Trophoblast cell (in vitro differentiated cells and primary cell): ENCODE measurements at regions not wholly inside any gene's neighbourhood (a gene's known extent, or its start where the extent isn't known, plus 50 kb on each side); places are given as distances from the start of the nearest gene placed in this dataset.

Experiments
- DNase-seq, 2 donors: peaks; one replicate each; pipeline ENCODE4 v3.0.0-alpha.2; 2016
- H2AFZ ChIP-seq: 2 replicates; pipeline ENCODE4 v1.6.1; 2013; ENCODE audit warnings: low read length, moderate library complexity, mild to moderate bottlenecking; ENCODE audit not compliant: insufficient read depth, poor library complexity
- H2AK5ac ChIP-seq: 2 replicates; pipeline ENCODE4 v1.6.1; 2013; ENCODE audit warnings: mild to moderate bottlenecking, low read length
- H2BK120ac ChIP-seq: 2 replicates; pipeline ENCODE4 v1.6.1; 2013; ENCODE audit warnings: low read length, mild to moderate bottlenecking, moderate library complexity; ENCODE audit not compliant: insufficient read depth, poor library complexity
- H2BK12ac ChIP-seq: 2 replicates; pipeline ENCODE4 v1.6.1; 2013; ENCODE audit warnings: mild to moderate bottlenecking, low read length, moderate library complexity
- H2BK5ac ChIP-seq: 2 replicates; pipeline ENCODE4 v1.6.1; 2013; ENCODE audit warnings: low read length, low read depth, moderate library complexity, mild to moderate bottlenecking; ENCODE audit not compliant: poor library complexity
- H3K14ac ChIP-seq: 2 replicates; pipeline ENCODE4 v1.6.1; 2013; ENCODE audit warnings: mild to moderate bottlenecking, low read length
- H3K18ac ChIP-seq: 2 replicates; pipeline ENCODE4 v1.6.1; 2013; ENCODE audit warnings: mild to moderate bottlenecking, low read length
- H3K23ac ChIP-seq: 2 replicates; pipeline ENCODE4 v1.6.1; 2013; ENCODE audit warnings: low read length
- H3K27ac ChIP-seq: 2 replicates; pipeline ENCODE4 v1.5.1; 2013; ENCODE audit warnings: low read depth, mild to moderate bottlenecking, inconsistent platforms, low read length, moderate library complexity
- H3K27me3 ChIP-seq: 2 replicates; pipeline ENCODE4 v1.6.1; 2013; ENCODE audit warnings: inconsistent platforms, mild to moderate bottlenecking, low read length, moderate library complexity; ENCODE audit not compliant: insufficient read depth
- H3K36me3 ChIP-seq, 2 experiments: 1 replicate in 1 of 2; 2 replicates in 1 of 2; pipeline ENCODE4 v1.6.1; 2013; ENCODE audit warnings: low read length in 2 of 2, mild to moderate bottlenecking in 2 of 2, moderate library complexity in 1 of 2; ENCODE audit not compliant: insufficient read depth in 2 of 2, control insufficient read depth in 1 of 2
- H3K4ac ChIP-seq: 2 replicates; pipeline ENCODE4 v1.6.1; 2013; ENCODE audit warnings: low read depth, mild to moderate bottlenecking, low read length, moderate library complexity
- H3K4me1 ChIP-seq, 2 experiments: 1 replicate in 1 of 2; 2 replicates in 1 of 2; pipeline ENCODE4 v1.6.1; 2013; ENCODE audit warnings: low read length in 2 of 2, mild to moderate bottlenecking in 2 of 2, moderate library complexity in 1 of 2; ENCODE audit not compliant: insufficient read depth in 2 of 2, control insufficient read depth in 1 of 2
- H3K4me2 ChIP-seq: 2 replicates; pipeline ENCODE4 v1.6.1; 2013; ENCODE audit warnings: inconsistent platforms, mild to moderate bottlenecking, low read length, moderate library complexity
- H3K4me3 ChIP-seq: 2 replicates; pipeline ENCODE4 v1.5.1; 2013; ENCODE audit warnings: mild to moderate bottlenecking, low read depth, low read length, inconsistent platforms
- H3K79me1 ChIP-seq: one replicate; pipeline ENCODE4 v1.6.1; 2013; ENCODE audit warnings: low read length
- H3K79me2 ChIP-seq: 2 replicates; pipeline ENCODE4 v1.6.1; 2013; ENCODE audit warnings: low read length, mild to moderate bottlenecking; ENCODE audit not compliant: control insufficient read depth, insufficient read depth, poor library complexity
- H3K9ac ChIP-seq: 2 replicates; pipeline ENCODE4 v1.6.1; 2013; ENCODE audit warnings: mild to moderate bottlenecking, low read length
- H3K9me3 ChIP-seq: 2 replicates; pipeline ENCODE4 v1.6.1; 2013; ENCODE audit warnings: low read depth, mild to moderate bottlenecking, control low read depth, inconsistent platforms, low read length; ENCODE audit not compliant: insufficient read depth
- H4K12ac ChIP-seq: 2 replicates; pipeline ENCODE4 v1.6.1; 2013; ENCODE audit warnings: low read depth, mild to moderate bottlenecking, low read length, moderate library complexity
- H4K8ac ChIP-seq: 2 replicates; pipeline ENCODE4 v1.6.1; 2013; ENCODE audit warnings: low read depth, mild to moderate bottlenecking, low read length, moderate library complexity
- H4K91ac ChIP-seq: one replicate; pipeline ENCODE4 v1.6.1; 2013; ENCODE audit warnings: low read depth, mild to moderate bottlenecking, low read length, moderate library complexity
- WGBS: extraction: QIAGEN DNeasy Blood & Tissue Kit; methylation state at CpG from one replicate; pipeline ENCODE4 v1.1.7; 2013; ENCODE audit warnings: missing lambda C conversion rate; ENCODE audit not compliant: insufficient read length, insufficient coverage; ENCODE audit errors: extremely low coverage; 5-methylcytosine and 5-hydroxymethylcytosine counted together

GRCh38 chr1:29415156-29415830, 179.0 kb downstream of the PTPRU start:
- no CpG with 5 or more reads among the region's 9 CpGs for WGBS
- no peak overlapping the region for H4K8ac ChIP-seq
- H3K27ac ChIP-seq = no peak overlapping the region
- no peak overlapping the region for H4K12ac ChIP-seq
- no peak overlapping the region for H2BK12ac ChIP-seq
- H3K4me1 ChIP-seq = no peaks in the 10 kb centered on the region
- H2AK5ac ChIP-seq = no peak overlapping the region
- H3K9ac ChIP-seq = no peak overlapping the region
- H3K79me2 ChIP-seq = no peaks in the 10 kb centered on the region
- no peak overlapping the region for H2BK120ac ChIP-seq
- peaks cover 1% of the 10 kb centered on the region for H3K9me3 ChIP-seq
- no peak overlapping the region for H3K14ac ChIP-seq
- no peak overlapping the region for H2BK5ac ChIP-seq
- H3K18ac ChIP-seq = no peak overlapping the region
- H3K4me3 ChIP-seq = no peak overlapping the region
- H3K27me3 ChIP-seq = no peaks in the 10 kb centered on the region
- no peak overlapping the region for H4K91ac ChIP-seq
- no peak for DNase-seq
- H3K23ac ChIP-seq = no peak overlapping the region
- no peaks in the 10 kb centered on the region for H3K79me1 ChIP-seq
- no peak overlapping the region for H3K4ac ChIP-seq
- no peak overlapping the region for H3K4me2 ChIP-seq
- no peaks in the 10 kb centered on the region for H3K36me3 ChIP-seq
- H2AFZ ChIP-seq = no peak overlapping the region

DNA sequence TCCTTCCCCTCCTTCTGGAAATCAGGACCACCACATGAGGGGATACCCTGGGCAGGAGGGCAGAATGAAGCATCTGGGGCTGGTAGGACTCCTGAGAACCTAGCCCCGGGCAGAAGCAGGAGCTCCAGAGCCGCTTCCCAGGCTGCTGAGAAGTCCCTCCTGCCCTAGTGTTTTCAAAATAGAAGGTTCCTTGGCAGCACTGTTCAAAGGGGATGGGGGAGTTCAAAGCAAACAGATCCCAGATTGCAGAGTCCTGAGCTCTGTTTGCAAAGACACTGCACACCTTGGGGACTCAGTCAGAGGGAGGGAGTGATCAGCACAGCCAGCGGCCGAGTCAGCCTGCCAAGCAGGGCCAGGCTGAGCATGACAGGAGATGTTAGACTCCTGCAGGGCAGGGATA, 177.8 kb downstream of the PTPRU start:
- Histone ChIP-seq H4K91ac (no peak overlapping the region), H3K4me2 (no peak overlapping the region), H3K27ac (no peak overlapping the region), H3K9ac (no peak overlapping the region), H2AFZ (no peak overlapping the region), H2BK120ac (no peak overlapping the region), H3K23ac (no peak overlapping the region), H3K14ac (no peak overlapping the region), H2AK5ac (no peak overlapping the region), H3K79me1 (no peaks in the 10 kb centered on the region), H3K27me3 (no peaks in the 10 kb centered on the region), H3K36me3 (no peaks in the 10 kb centered on the region), H3K79me2 (no peaks in the 10 kb centered on the region), H3K4me3 (no peak overlapping the region), H3K9me3 (peaks cover 1% of the 10 kb centered on the region), H4K12ac (no peak overlapping the region), H4K8ac (no peak overlapping the region), H2BK12ac (no peak overlapping the region), H2BK5ac (no peak overlapping the region), H3K4ac (no peak overlapping the region), H3K4me1 (no peaks in the 10 kb centered on the region), H3K18ac (no peak overlapping the region)
- WGBS = no CpG with 5 or more reads among the region's 4 CpGs
- DNase-seq = no peak

GRCh38 chr1:29413661-29414060, 177.3 kb downstream of the PTPRU start:
- Histone ChIP-seq H2AK5ac (no peak overlapping the region), H3K4ac (no peak overlapping the region), H4K91ac (no peak overlapping the region), H3K36me3 (no peaks in the 10 kb centered on the region), H4K8ac (no peak overlapping the region), H3K23ac (no peak overlapping the region), H4K12ac (no peak overlapping the region), H3K9me3 (peaks cover 1% of the 10 kb centered on the region), H3K79me1 (no peaks in the 10 kb centered on the region), H2BK12ac (no peak overlapping the region), H2BK5ac (no peak overlapping the region), H3K27me3 (no peaks in the 10 kb centered on the region), H2BK120ac (no peak overlapping the region), H3K79me2 (no peaks in the 10 kb centered on the region), H3K9ac (no peak overlapping the region), H3K4me3 (no peak overlapping the region), H3K27ac (no peak overlapping the region), H3K14ac (no peak overlapping the region), H3K4me1 (no peaks in the 10 kb centered on the region), H3K4me2 (no peak overlapping the region), H3K18ac (no peak overlapping the region), H2AFZ (no peak overlapping the region)
- WGBS = no CpG with 5 or more reads among the region's 10 CpGs
- DNase-seq = no peak

- no peak overlapping the region for H4K8ac ChIP-seq
- H3K4me1 ChIP-seq = no peaks in the 10 kb centered on the region
- H2BK120ac ChIP-seq = no peak overlapping the region
- H3K4me2 ChIP-seq = no peak overlapping the region
- H3K9ac ChIP-seq = no peak overlapping the region
- no peak overlapping the region for H3K4ac ChIP-seq
- WGBS = no CpG with 5 or more reads among the region's 6 CpGs
- H3K4me3 ChIP-seq = no peak overlapping the region
- no peak overlapping the region for H3K27ac ChIP-seq
- H2BK12ac ChIP-seq = no peak overlapping the region
- no peak overlapping the region for H2AK5ac ChIP-seq
- peaks cover 1% of the 10 kb centered on the region for H3K9me3 ChIP-seq
- no peak for DNase-seq
- H4K12ac ChIP-seq = no peak overlapping the region
- no peak overlapping the region for H4K91ac ChIP-seq
- no peaks in the 10 kb centered on the region for H3K79me2 ChIP-seq
- no peaks in the 10 kb centered on the region for H3K36me3 ChIP-seq
- H3K27me3 ChIP-seq = no peaks in the 10 kb centered on the region
- H3K79me1 ChIP-seq = no peaks in the 10 kb centered on the region
- H2AFZ ChIP-seq = no peak overlapping the region
- no peak overlapping the region for H3K14ac ChIP-seq
- H3K23ac ChIP-seq = no peak overlapping the region
- H3K18ac ChIP-seq = no peak overlapping the region
- H2BK5ac ChIP-seq = no peak overlapping the region
Observed at GRCh38 chr1:29412591-29412990, 176.3 kb downstream of the PTPRU start.
